H1 (cell line): ENCODE measurements at regions not wholly inside any gene's neighbourhood (a gene's known extent, or its start where the extent isn't known, plus 50 kb on each side); places are given as distances from the start of the nearest gene placed in this dataset.

Experiments used
- CTCF ChIA-PET: fragments of 300-600 bp; sonication (Branson Sonifier 250); formaldehyde crosslinking; loops from one replicate; lab custom pipeline; 2021; ENCODE audit not compliant: partially characterized antibody; lab: Charles Lee
- POLR2A ChIA-PET: fragments of 300-600 bp; sonication (Branson Sonifier 250); formaldehyde crosslinking; loops from one replicate; lab custom pipeline; 2021; ENCODE audit warnings: inconsistent platforms; ENCODE audit not compliant: partially characterized antibody; lab: Charles Lee
- DNase-seq, 2 experiments: peaks; one replicate each; pipeline versions ENCODE4 v3.0.0 to v3.0.0-alpha.2; 2010 to 2022; ENCODE audit warnings: low spot score in 2 of 2, low read depth in 1 of 2, mixed read lengths in 1 of 2
- FAIRE-seq: peaks from 2 replicates; lab custom pipeline; 2011; peaks lifted over from hg19 to GRCh38; lab: Jason Lieb, UNC
- H2AFZ ChIP-seq: 2 replicates; pipeline ENCODE4 v1.8.1; 2012; ENCODE audit warnings: low read length, inconsistent platforms
- H2AK5ac ChIP-seq: 2 replicates; pipeline ENCODE4 v1.6.1; 2013; ENCODE audit warnings: low read depth, low read length
- H2BK120ac ChIP-seq: replicated peaks from 2 replicates; pipeline ENCODE3; 2013; ENCODE audit warnings: low read depth, low read length, inconsistent platforms
- H2BK12ac ChIP-seq: 2 replicates; pipeline ENCODE4 v1.6.1; 2013; ENCODE audit warnings: low read depth, low read length
- H2BK15ac ChIP-seq: 2 replicates; pipeline ENCODE4 v1.6.1; 2013; ENCODE audit warnings: low read length
- H2BK20ac ChIP-seq: 2 replicates; pipeline ENCODE4 v1.6.1; 2013; ENCODE audit warnings: low read length
- H2BK5ac ChIP-seq: 2 replicates; pipeline ENCODE4 v1.6.1; 2013; ENCODE audit warnings: low read depth, low read length
- H3K14ac ChIP-seq: 2 replicates; pipeline ENCODE4 v1.6.1; 2013; ENCODE audit warnings: inconsistent platforms; ENCODE audit not compliant: insufficient read length
- H3K18ac ChIP-seq: 2 replicates; pipeline ENCODE4 v1.6.1; 2013; ENCODE audit warnings: low read length; ENCODE audit errors: extremely low read depth
- H3K23ac ChIP-seq: 2 replicates; pipeline ENCODE4 v1.6.1; 2013; ENCODE audit warnings: inconsistent platforms; ENCODE audit not compliant: insufficient read length
- H3K23me2 ChIP-seq: 2 replicates; pipeline ENCODE4 v1.6.1; 2013; ENCODE audit warnings: low read depth, low read length
- H3K27ac ChIP-seq: 2 replicates; pipeline ENCODE4 v1.6.1; 2011; ENCODE audit warnings: low read depth, low read length, inconsistent platforms
- H3K27me3 ChIP-seq, 4 experiments: replicated peaks in 1 of 4; 1 replicate in 1 of 4; 2 replicates in 3 of 4; pipeline versions ENCODE4 v1.6.1 to v1.8.1; 2011 to 2013; ENCODE audit warnings: low read length in 3 of 4, mild to moderate bottlenecking in 3 of 4, inconsistent platforms in 2 of 4, mixed read lengths in 2 of 4, moderate library complexity in 1 of 4; ENCODE audit not compliant: control insufficient read depth in 3 of 4, insufficient read depth in 3 of 4; ENCODE audit errors: extremely low read depth in 1 of 4
- H3K36me3 ChIP-seq, 4 experiments: 2 replicates each; pipeline versions ENCODE4 v1.6.1 to v1.8.1; 2011 to 2013; ENCODE audit warnings: mild to moderate bottlenecking in 4 of 4, low read length in 3 of 4, moderate library complexity in 2 of 4, control low read depth in 1 of 4, inconsistent platforms in 1 of 4; ENCODE audit not compliant: insufficient read depth in 4 of 4, control insufficient read depth in 2 of 4
- H3K4ac ChIP-seq: replicated peaks from 2 replicates; pipeline ENCODE3; 2013; ENCODE audit warnings: low read length, low read depth, mixed read lengths, inconsistent platforms; ENCODE audit not compliant: insufficient read length
- H3K4me1 ChIP-seq, 4 experiments: replicated peaks in 1 of 4; 1 replicate in 1 of 4; 2 replicates in 3 of 4; pipeline versions ENCODE4 v1.6.1 to v1.8.1; 2011 to 2013; ENCODE audit warnings: low read length in 3 of 4, inconsistent platforms in 2 of 4, mixed read lengths in 1 of 4; ENCODE audit not compliant: insufficient read depth in 4 of 4, control insufficient read depth in 3 of 4
- H3K4me2 ChIP-seq, 2 experiments: 2 replicates each; pipeline versions ENCODE4 v1.6.1 to v1.8.1; 2011 to 2013; ENCODE audit warnings: low read depth in 2 of 2, low read length in 2 of 2, control low read depth in 1 of 2, inconsistent platforms in 1 of 2, mild to moderate bottlenecking in 1 of 2; ENCODE audit not compliant: insufficient read depth in 1 of 2
- H3K4me3 ChIP-seq, 4 experiments: fragments of 200-600, 300-600 bp in 1 of 4; sonication (generic), shearing (Covaris generic), sonication (Bioruptor Twin) in 1 of 4; 2 replicates each; pipeline versions ENCODE4 v1.5.1 to v1.8.1; 2011 to 2016; ENCODE audit warnings: low read length in 4 of 4, low read depth in 3 of 4, control low read depth in 2 of 4, inconsistent platforms in 2 of 4, mild to moderate bottlenecking in 2 of 4, mixed read lengths in 1 of 4, moderate library complexity in 1 of 4; ENCODE audit not compliant: insufficient read depth in 2 of 4; ENCODE audit errors: extremely low read depth in 1 of 4
- H3K56ac ChIP-seq: replicated peaks from 2 replicates; pipeline ENCODE3; 2013; ENCODE audit warnings: low read depth, mild to moderate bottlenecking, mixed read lengths, low read length, inconsistent platforms; ENCODE audit not compliant: insufficient read length
- H3K79me1 ChIP-seq: 2 replicates; pipeline ENCODE4 v1.6.1; 2013; ENCODE audit warnings: low read depth, low read length, control low read depth
- H3K79me2 ChIP-seq, 2 experiments: 2 replicates each; pipeline versions ENCODE4 v1.6.1 to v1.8.1; 2012 to 2013; ENCODE audit warnings: low read length in 2 of 2, mild to moderate bottlenecking in 2 of 2, inconsistent platforms in 1 of 2; ENCODE audit not compliant: insufficient read depth in 2 of 2, control insufficient read depth in 1 of 2
- H3K9ac ChIP-seq, 4 experiments: replicated peaks in 1 of 4; 1 replicate in 1 of 4; 2 replicates in 3 of 4; pipeline versions ENCODE4 v1.6.1 to v1.8.1; 2011 to 2013; ENCODE audit warnings: low read depth in 3 of 4, low read length in 3 of 4, control low read depth in 2 of 4, mild to moderate bottlenecking in 2 of 4, moderate library complexity in 2 of 4, inconsistent platforms in 1 of 4; ENCODE audit errors: extremely low read depth in 1 of 4
- H3K9me3 ChIP-seq, 2 experiments: 2 replicates each; pipeline versions ENCODE4 v1.6.1 to v1.8.1; 2012 to 2013; ENCODE audit warnings: mild to moderate bottlenecking in 2 of 2, moderate library complexity in 2 of 2, control low read depth in 1 of 2, inconsistent platforms in 1 of 2, low read depth in 1 of 2, low read length in 1 of 2, mixed read lengths in 1 of 2; ENCODE audit not compliant: insufficient read depth in 2 of 2
- H4K20me1 ChIP-seq, 2 experiments: replicated peaks in 1 of 2; 2 replicates each; pipeline versions ENCODE3 to v1.8.1; 2011 to 2013; ENCODE audit warnings: inconsistent platforms in 2 of 2, low read length in 2 of 2, mild to moderate bottlenecking in 1 of 2; ENCODE audit not compliant: insufficient read depth in 2 of 2, control insufficient read depth in 1 of 2
- H4K5ac ChIP-seq: 2 replicates; pipeline ENCODE4 v1.6.1; 2013; ENCODE audit warnings: low read length, low read depth, mixed read lengths, inconsistent platforms; ENCODE audit not compliant: insufficient read length
- H4K8ac ChIP-seq: 2 replicates; pipeline ENCODE4 v1.8.0; 2013; ENCODE audit warnings: mild to moderate bottlenecking, moderate library complexity, low read length, inconsistent platforms; ENCODE audit not compliant: insufficient read depth; ENCODE audit errors: extremely low read depth
- H4K91ac ChIP-seq: replicated peaks from 2 replicates; pipeline ENCODE3; 2013; ENCODE audit warnings: low read length, mixed read lengths, inconsistent platforms; ENCODE audit not compliant: insufficient read length
- CHD1 ChIP-seq: IDR thresholded peaks from 2 replicates; pipeline ENCODE4 v1.6.1; 2012; ENCODE audit warnings: low read depth, low read length, improper control_type of control experiment
- EGR1 ChIP-seq: IDR thresholded peaks from 2 replicates; pipeline ENCODE4 v1.6.1; 2011; ENCODE audit warnings: low read depth, low read length, borderline replicate concordance
- EP300 ChIP-seq, 2 experiments: IDR thresholded peaks; 1 replicate in 1 of 2; 2 replicates in 1 of 2; pipeline ENCODE4 v1.6.1; 2011 to 2012; ENCODE audit warnings: low read depth in 2 of 2, low read length in 2 of 2, mild to moderate bottlenecking in 2 of 2, borderline replicate concordance in 1 of 2, inconsistent platforms in 1 of 2, moderate library complexity in 1 of 2
- KDM4A ChIP-seq: IDR thresholded peaks from one replicate; pipeline ENCODE4 v1.7.1; 2012; ENCODE audit warnings: low read depth, mild to moderate bottlenecking, moderate library complexity, low read length, inconsistent platforms; ENCODE audit not compliant: severe bottlenecking
- POLR2A ChIP-seq, 2 experiments: IDR thresholded peaks; 1 replicate in 1 of 2; 2 replicates in 1 of 2; pipeline ENCODE4 v1.6.1; 2011; ENCODE audit warnings: low read depth in 2 of 2, low read length in 2 of 2, mild to moderate bottlenecking in 2 of 2; ENCODE audit errors: control extremely low read depth in 1 of 2
- POU5F1 ChIP-seq: IDR thresholded peaks from 2 replicates; pipeline ENCODE4 v1.6.1; 2011; ENCODE audit warnings: low read depth, mild to moderate bottlenecking, low read length, moderate library complexity
- RNF2 ChIP-seq: fragments of 200-900, 300-1000 bp; sonication (generic); IDR thresholded peaks from 2 replicates; pipeline ENCODE4 v1.7.1; 2016; ENCODE audit warnings: borderline replicate concordance, low read depth, mild to moderate bottlenecking, antibody characterized with exemption, low read length; ENCODE audit not compliant: poor library complexity, severe bottlenecking; ENCODE audit errors: missing control alignments
- SAP30 ChIP-seq: fragments of 300-600 bp; sonication (generic); IDR thresholded peaks from 2 replicates; pipeline ENCODE4 v1.7.1; 2012; ENCODE audit warnings: low read length, moderate library complexity, mild to moderate bottlenecking, inconsistent platforms; ENCODE audit not compliant: insufficient read depth, insufficient replicate concordance
- SIN3A ChIP-seq, 2 experiments: IDR thresholded peaks in 1 of 2; conservative IDR thresholded peaks in 1 of 2; 2 replicates each; pipeline ENCODE4 v1.6.1; 2011 to 2012; ENCODE audit warnings: low read length in 2 of 2, improper control_type of control experiment in 1 of 2, low read depth in 1 of 2, mild to moderate bottlenecking in 1 of 2
- SUZ12 ChIP-seq: fragments of 200-600 bp; sonication (generic); IDR thresholded peaks from 2 replicates; pipeline ENCODE4 v1.6.1; 2012; ENCODE audit warnings: mild to moderate bottlenecking, inconsistent platforms, low read length, moderate library complexity, mixed read lengths
- WGBS, 2 experiments: shearing (Covaris generic) in 1 of 2; methylation state at CpG; one replicate each; pipeline versions ENCODE4 v1.1.6 to v1.1.7; 2013 to 2015; ENCODE audit warnings: low lambda C conversion rate in 2 of 2, mixed read lengths in 2 of 2, inconsistent platforms in 1 of 2, low coverage in 1 of 2, missing lambda C conversion rate in 1 of 2; ENCODE audit not compliant: insufficient replicate concordance in 2 of 2, insufficient coverage in 1 of 2, insufficient read length in 1 of 2; ENCODE audit errors: extremely low coverage in 1 of 2, missing lambda C conversion rate in 1 of 2; 5-methylcytosine and 5-hydroxymethylcytosine counted together
- TF ChIP-seq, protein P1 (sequence below): IDR thresholded peaks from 2 replicates; pipeline ENCODE4 v1.6.1; 2012; ENCODE audit warnings: low read length, inconsistent platforms
- TF ChIP-seq, protein P2 (sequence below): IDR thresholded peaks from 2 replicates; pipeline ENCODE4 v1.6.1; 2012; ENCODE audit warnings: inconsistent platforms

DNA sequence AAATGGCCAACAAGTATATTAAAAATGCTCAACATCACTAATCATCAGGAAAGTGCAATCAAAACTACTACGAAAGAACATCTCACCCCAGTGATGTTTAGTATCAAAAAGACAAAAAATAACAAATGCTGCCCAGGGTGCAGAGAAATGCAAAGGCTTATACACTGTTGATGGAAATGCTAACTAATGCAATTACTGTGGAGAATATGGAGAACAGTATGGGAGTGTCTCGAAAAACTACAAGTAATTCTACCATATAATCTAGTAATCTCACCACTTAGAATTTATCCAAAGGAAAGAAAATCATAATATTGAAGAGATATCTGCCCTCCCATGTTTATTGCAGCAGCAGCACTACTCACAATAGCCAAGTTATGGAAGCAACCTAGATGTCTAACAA is 246.5 kb upstream of the VLDLR start:
- Histone ChIP-seq H3K27ac (no peak overlapping the region), H2AFZ (no peak overlapping the region), H3K4me2 (no peak overlapping the region), H4K8ac (no peak overlapping the region), H3K4me3 (no peak overlapping the region), H2AK5ac (no peak overlapping the region), H4K91ac (no peak overlapping the region), H2BK120ac (no peak overlapping the region), H2BK5ac (no peak overlapping the region), H4K20me1 (no peaks in the 10 kb centered on the region), H3K9ac (no peak overlapping the region), H3K56ac (no peak overlapping the region), H2BK12ac (no peak overlapping the region), H3K23ac (no peak overlapping the region), H3K79me2 (no peaks in the 10 kb centered on the region), H3K79me1 (no peaks in the 10 kb centered on the region), H3K9me3 (peaks cover 4 to 13% of the 10 kb centered on the region in 2 experiments; a peak in 3 of 4 replicates), H4K5ac (no peak overlapping the region), H3K14ac (no peak overlapping the region), H3K36me3 (no peaks in the 10 kb centered on the region; a peak in 1 of 8 replicates), H2BK20ac (no peak overlapping the region), H3K23me2 (no peaks in the 10 kb centered on the region), H3K4ac (no peak overlapping the region), H3K4me1 (no peaks in the 10 kb centered on the region), H2BK15ac (no peak overlapping the region), H3K27me3 (no peaks in the 10 kb centered on the region), H3K18ac (no peak overlapping the region)
- FAIRE-seq (no peak), DNase-seq (no peak)
- ChIA-PET POLR2A (no interaction called here), CTCF (no interaction called here)
- WGBS, 2 experiments: 88% methylated on average over 2 of the region's 2 CpGs; no CpG with 5 or more reads in 1 of the 2 experiments
- TF ChIP-seq EP300 (IDR thresholded peaks at IDR 0.05; ENCODE audit: borderline replicate concordance in 1 of 2, low read depth in 2 of 2, low read length in 2 of 2) (no peak), SIN3A (conservative IDR thresholded peaks at IDR 0.05 in 1 of 2, IDR thresholded peaks at IDR 0.05 in 1 of 2; ENCODE audit: low read depth in 1 of 2, low read length in 2 of 2) (no peak), POLR2A (IDR thresholded peaks at IDR 0.05; ENCODE audit: control extremely low read depth in 1 of 2, low read depth in 2 of 2, low read length in 2 of 2) (no peak), EGR1 (no peak), RNF2 (no peak), CHD1 (no peak), KDM4A (no peak), SUZ12 (no peak), SAP30 (no peak), POU5F1 (no peak)
- TF ChIP-seq, protein P1, sequence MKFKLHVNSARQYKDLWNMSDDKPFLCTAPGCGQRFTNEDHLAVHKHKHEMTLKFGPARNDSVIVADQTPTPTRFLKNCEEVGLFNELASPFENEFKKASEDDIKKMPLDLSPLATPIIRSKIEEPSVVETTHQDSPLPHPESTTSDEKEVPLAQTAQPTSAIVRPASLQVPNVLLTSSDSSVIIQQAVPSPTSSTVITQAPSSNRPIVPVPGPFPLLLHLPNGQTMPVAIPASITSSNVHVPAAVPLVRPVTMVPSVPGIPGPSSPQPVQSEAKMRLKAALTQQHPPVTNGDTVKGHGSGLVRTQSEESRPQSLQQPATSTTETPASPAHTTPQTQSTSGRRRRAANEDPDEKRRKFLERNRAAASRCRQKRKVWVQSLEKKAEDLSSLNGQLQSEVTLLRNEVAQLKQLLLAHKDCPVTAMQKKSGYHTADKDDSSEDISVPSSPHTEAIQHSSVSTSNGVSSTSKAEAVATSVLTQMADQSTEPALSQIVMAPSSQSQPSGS: no peak
- TF ChIP-seq, protein P2, sequence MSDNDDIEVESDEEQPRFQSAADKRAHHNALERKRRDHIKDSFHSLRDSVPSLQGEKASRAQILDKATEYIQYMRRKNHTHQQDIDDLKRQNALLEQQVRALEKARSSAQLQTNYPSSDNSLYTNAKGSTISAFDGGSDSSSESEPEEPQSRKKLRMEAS: no peak
